ENCODE measurements at regions not wholly inside any gene's neighbourhood (a gene's known extent, or its start where the extent isn't known, plus 50 kb on each side); places are given as distances from the start of the nearest gene placed in this dataset.

DNA sequence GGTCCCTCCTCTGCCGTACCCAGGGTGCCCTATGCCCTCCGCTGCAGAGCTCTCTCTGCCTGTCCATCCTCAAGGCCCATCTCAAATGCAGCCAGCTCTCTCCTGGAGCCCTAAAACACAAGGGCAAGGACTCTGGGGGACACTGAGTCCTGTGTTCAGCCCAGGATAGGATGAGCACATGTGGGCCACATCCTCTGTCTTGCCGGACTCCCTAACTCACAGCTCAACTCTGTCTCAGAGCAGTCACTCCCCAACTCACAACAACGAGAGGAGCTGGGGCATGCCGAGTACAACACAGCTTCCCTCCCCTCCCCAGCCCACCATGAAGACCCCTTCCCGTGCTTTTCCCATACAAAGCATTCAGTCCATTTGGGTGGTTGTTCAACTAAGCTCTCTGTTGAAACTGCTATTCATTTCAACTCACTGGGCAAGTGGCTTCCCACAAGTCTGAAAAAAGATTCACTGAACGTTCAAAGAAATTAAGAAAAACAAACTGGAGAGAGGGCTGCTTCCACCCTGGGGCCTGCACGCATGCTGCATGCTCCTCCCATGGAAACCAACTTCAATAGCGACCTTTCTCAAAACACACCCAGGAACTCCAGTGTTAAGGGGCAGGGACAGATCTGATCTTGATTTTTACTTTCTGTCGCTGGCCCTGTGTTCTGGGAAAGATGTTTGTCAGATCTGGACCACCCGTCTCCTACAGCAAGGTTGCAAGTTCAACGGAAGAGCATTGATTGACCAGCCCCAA, 124.3 kb upstream of the IGF1R start:
- Histone ChIP-seq H3K27ac (no peak overlapping the region), H3K4me1 (peaks cover 0 to 2% (median 0%) of the 10 kb centered on the region in 4 donors), H3K27me3 (no peaks in the 10 kb centered on the region), H3K4me3 (no peak overlapping the region), H3K36me3 (no peaks in the 10 kb centered on the region), H3K9me3 (no peaks in the 10 kb centered on the region)
- no peak for TF ChIP-seq POLR2A (IDR thresholded peaks at IDR 0.05)
- TF ChIP-seq, protein P1, sequence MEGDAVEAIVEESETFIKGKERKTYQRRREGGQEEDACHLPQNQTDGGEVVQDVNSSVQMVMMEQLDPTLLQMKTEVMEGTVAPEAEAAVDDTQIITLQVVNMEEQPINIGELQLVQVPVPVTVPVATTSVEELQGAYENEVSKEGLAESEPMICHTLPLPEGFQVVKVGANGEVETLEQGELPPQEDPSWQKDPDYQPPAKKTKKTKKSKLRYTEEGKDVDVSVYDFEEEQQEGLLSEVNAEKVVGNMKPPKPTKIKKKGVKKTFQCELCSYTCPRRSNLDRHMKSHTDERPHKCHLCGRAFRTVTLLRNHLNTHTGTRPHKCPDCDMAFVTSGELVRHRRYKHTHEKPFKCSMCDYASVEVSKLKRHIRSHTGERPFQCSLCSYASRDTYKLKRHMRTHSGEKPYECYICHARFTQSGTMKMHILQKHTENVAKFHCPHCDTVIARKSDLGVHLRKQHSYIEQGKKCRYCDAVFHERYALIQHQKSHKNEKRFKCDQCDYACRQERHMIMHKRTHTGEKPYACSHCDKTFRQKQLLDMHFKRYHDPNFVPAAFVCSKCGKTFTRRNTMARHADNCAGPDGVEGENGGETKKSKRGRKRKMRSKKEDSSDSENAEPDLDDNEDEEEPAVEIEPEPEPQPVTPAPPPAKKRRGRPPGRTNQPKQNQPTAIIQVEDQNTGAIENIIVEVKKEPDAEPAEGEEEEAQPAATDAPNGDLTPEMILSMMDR (IDR thresholded peaks at IDR 0.05), result no peak
- intact Hi-C loops (cut with DNase I), result loop anchor here in 1 of 2 donors (10.0 kb wide), 1 partner anchor 141 kb away; no protein-coding TSS in a partner anchor
- no peak for DNase-seq
- 47% methylated on average over 8 of the region's 12 CpGs for WGBS (ENCODE audit: insufficient coverage, low coverage, low lambda C conversion rate, missing lambda C conversion rate)
- ATAC-seq, result no peak

DNA sequence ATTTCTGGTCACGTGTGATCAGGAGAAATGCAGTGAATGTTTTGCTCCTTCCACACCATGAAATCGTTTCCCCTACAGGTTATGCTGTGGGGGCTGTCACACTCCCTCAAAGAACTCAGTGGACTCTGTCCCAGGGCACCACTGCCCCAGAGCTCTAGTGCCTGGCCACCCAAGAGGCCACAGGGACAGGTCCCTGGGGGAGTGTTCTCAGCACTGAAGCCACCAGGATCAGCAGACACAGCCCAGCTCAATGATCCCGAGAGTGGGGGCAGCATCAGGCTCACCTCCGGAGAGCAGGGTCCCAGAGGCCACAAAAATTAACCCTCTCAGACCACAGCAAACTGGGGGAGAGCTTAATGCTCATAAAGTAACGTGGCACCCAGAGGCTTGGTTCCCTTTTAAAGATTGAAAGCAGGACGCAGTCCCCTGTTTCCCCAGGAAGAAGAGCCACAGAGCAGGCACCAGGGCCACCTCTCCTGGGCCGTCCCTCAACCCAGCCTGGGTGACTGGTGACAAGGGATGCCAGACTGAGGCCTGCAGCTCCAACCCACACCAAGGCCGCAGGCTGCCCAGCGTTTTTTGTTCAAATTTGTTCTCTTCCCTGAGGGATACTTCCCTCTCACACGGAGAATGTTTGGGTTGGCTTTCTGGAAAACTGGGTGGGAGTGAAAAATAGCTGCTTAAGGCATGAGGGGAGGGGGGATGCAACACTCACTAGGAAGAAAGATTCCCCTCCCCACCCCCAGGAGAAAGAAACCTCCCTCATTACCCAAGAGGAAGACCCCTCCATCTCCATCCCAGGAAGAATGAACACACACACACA, 123.3 kb upstream of the IGF1R start:
- ATAC-seq (no peak), DNase-seq (no peak)
- 45% methylated on average over 6 of the region's 10 CpGs for WGBS (ENCODE audit: insufficient coverage, low coverage, low lambda C conversion rate, missing lambda C conversion rate)
- Histone ChIP-seq H3K27me3 (no peaks in the 10 kb centered on the region), H3K9me3 (no peaks in the 10 kb centered on the region), H3K4me3 (no peak overlapping the region), H3K4me1 (no peaks in the 10 kb centered on the region), H3K36me3 (no peaks in the 10 kb centered on the region), H3K27ac (no peak overlapping the region)
- intact Hi-C loops (cut with DNase I), result loop anchor here in 1 of 2 donors (10.0 kb wide), 1 partner anchor 140 kb away; no protein-coding TSS in a partner anchor
- TF ChIP-seq, protein P1 (IDR thresholded peaks at IDR 0.05), result no peak
- TF ChIP-seq POLR2A (IDR thresholded peaks at IDR 0.05), result no peak

DNA sequence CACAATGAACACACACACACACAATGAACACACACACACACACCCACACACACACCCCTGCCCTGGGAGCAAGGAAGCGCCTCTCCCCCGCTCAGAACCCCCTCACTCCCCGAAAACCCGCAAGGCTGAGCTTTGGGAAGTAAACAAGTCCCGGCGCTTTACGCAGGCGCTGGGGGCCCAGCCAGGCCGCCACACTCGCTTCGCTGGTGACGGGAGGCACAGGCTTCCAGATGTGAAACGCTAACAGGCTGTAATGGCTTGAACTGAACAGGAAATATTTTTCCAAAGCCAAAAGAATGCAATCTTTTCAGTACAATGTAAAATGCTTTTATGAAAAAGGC, 122.7 kb upstream of the IGF1R start:
- TF ChIP-seq POLR2A (IDR thresholded peaks at IDR 0.05), result no peak
- TF ChIP-seq, protein P1 (IDR thresholded peaks at IDR 0.05), result no peak

DNA sequence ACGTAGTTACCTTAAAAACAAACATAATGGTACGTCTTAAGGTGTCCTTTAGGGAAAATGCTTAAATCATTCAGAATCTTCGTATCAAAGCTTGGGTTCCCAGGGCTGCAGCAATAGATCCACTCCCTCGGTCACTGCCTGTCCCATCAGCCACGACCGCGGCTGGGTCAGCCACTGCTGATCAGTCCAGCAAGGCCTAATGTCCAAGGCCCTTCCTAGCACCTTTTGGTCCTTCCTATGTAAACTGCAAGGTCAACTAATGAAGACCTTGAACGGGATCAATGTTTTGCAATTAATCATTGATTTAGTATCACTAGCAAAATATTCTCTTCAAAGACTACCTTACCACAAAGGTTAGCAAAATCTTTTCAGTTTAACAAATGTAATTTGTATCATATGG, 122.2 kb upstream of the IGF1R start:
- Histone ChIP-seq H3K27me3 (no peaks in the 10 kb centered on the region), H3K36me3 (no peaks in the 10 kb centered on the region), H3K4me1 (no peaks in the 10 kb centered on the region), H3K9me3 (no peaks in the 10 kb centered on the region), H3K27ac (no peak overlapping the region), H3K4me3 (no peak overlapping the region)
- DNase-seq (no peak), ATAC-seq (no peak)
- 69% methylated on average over 7 of the region's 8 CpGs for WGBS (ENCODE audit: insufficient coverage, low coverage, low lambda C conversion rate, missing lambda C conversion rate)
- TF ChIP-seq, protein P1 (IDR thresholded peaks at IDR 0.05), result no peak
- TF ChIP-seq POLR2A (IDR thresholded peaks at IDR 0.05), result no peak
- intact Hi-C loops (cut with DNase I), result loop anchor here in 1 of 2 donors (10.0 kb wide), 1 partner anchor 139 kb away; no protein-coding TSS in a partner anchor

More for the DNA sequence above, 122.7 kb upstream of the IGF1R start:
- Histone ChIP-seq H3K4me3 (no peak overlapping the region), H3K9me3 (no peaks in the 10 kb centered on the region), H3K36me3 (no peaks in the 10 kb centered on the region), H3K27me3 (no peaks in the 10 kb centered on the region), H3K27ac (no peak overlapping the region), H3K4me1 (no peaks in the 10 kb centered on the region)
- intact Hi-C loops (cut with DNase I), result loop anchor here in 1 of 2 donors (10.0 kb wide), 1 partner anchor 139 kb away; no protein-coding TSS in a partner anchor
- ATAC-seq (no peak), DNase-seq (no peak)
- WGBS (ENCODE audit: insufficient coverage, low coverage, low lambda C conversion rate, missing lambda C conversion rate), result 41% methylated on average over 9 of the region's 13 CpGs
